Panc1 (cell line): ENCODE measurements at regions not wholly inside any gene's neighbourhood (a gene's known extent, or its start where the extent isn't known, plus 50 kb on each side); places are given as distances from the start of the nearest gene placed in this dataset.
"Not testable (repeated sequence)": the region's sequence is repeated elsewhere in the genome, so short reads cannot be mapped to it uniquely, and the experiment has no call there.

Experiments
- ATAC-seq: fragments of 200-7000 bp; cut with Tn5 transposase; 2 replicates; pipeline ENCODE4 v1.9.1; 2020; ENCODE audit warnings: mild to moderate bottlenecking, moderate library complexity
- BruUV-seq: library from RNA; stranded (reverse); fragments of 400-500 nt; replicated peaks from 2 replicates; lab custom pipeline; 2021; lab: Mats Ljungman, UMichigan
- CTCF ChIA-PET: fragments of 300-600 bp; sonication (Branson Sonifier 250); formaldehyde crosslinking; loops from one replicate; lab custom pipeline; 2022; ENCODE audit warnings: antibody characterized with exemption; lab: Charles Lee
- POLR2A ChIA-PET: fragments of 300-600 bp; sonication (Branson Sonifier 250); formaldehyde crosslinking; loops from one replicate; lab custom pipeline; 2022; ENCODE audit warnings: antibody characterized with exemption; lab: Charles Lee
- DNase-seq: peaks from one replicate; pipeline ENCODE4 v3.0.0-alpha.2; 2010; ENCODE audit warnings: low read depth, low spot score
- H3K27ac ChIP-seq: 2 replicates; pipeline ENCODE4 v1.5.1; 2011; ENCODE audit warnings: mild to moderate bottlenecking, low read length, inconsistent platforms
- H3K27me3 ChIP-seq: fragments of 200-500 bp; sonication (Bioruptor generic); 2 replicates; pipeline ENCODE4 v1.6.0; 2014; ENCODE audit warnings: low read length, inconsistent platforms; ENCODE audit not compliant: control insufficient read depth, insufficient read depth
- H3K36me3 ChIP-seq: fragments of 200-500 bp; sonication (Bioruptor generic); 2 replicates; pipeline ENCODE4 v1.5.1; 2014; ENCODE audit warnings: inconsistent platforms, mild to moderate bottlenecking, low read length, moderate library complexity; ENCODE audit not compliant: control insufficient read depth, insufficient read depth
- H3K4me1 ChIP-seq: 2 replicates; pipeline ENCODE4 v1.5.1; 2011; ENCODE audit warnings: inconsistent platforms, mild to moderate bottlenecking, low read length, moderate library complexity; ENCODE audit not compliant: control insufficient read depth, insufficient read depth
- H3K4me3 ChIP-seq, 2 experiments: 2 replicates each; pipeline ENCODE4 v1.5.1; 2011 to 2012; ENCODE audit warnings: low read depth in 2 of 2, low read length in 2 of 2, mild to moderate bottlenecking in 2 of 2, inconsistent platforms in 1 of 2, moderate library complexity in 1 of 2
- H3K9me3 ChIP-seq: fragments of 200-500 bp; sonication (Bioruptor generic); 2 replicates; pipeline ENCODE4 v1.5.1; 2014; ENCODE audit warnings: low read depth, mild to moderate bottlenecking, inconsistent platforms, low read length, moderate library complexity; ENCODE audit not compliant: control insufficient read depth, insufficient read depth
- CTCF ChIP-seq: fragments of 450-650 bp; IDR thresholded peaks from 2 replicates; pipeline ENCODE4 v1.5.1; 2017; ENCODE audit warnings: mild to moderate bottlenecking
- POLR2AphosphoS5 ChIP-seq: IDR thresholded peaks from 2 replicates; pipeline ENCODE4 v1.6.1; 2012; ENCODE audit warnings: mild to moderate bottlenecking, low read depth, low read length, moderate library complexity
- REST ChIP-seq, 2 experiments: IDR thresholded peaks; 2 replicates each; pipeline ENCODE4 v1.6.1; 2011 to 2012; ENCODE audit warnings: low read depth in 2 of 2, control low read depth in 1 of 2, low read length in 1 of 2, mild to moderate bottlenecking in 1 of 2, moderate library complexity in 1 of 2; ENCODE audit not compliant: insufficient read depth in 1 of 2
- SIN3A ChIP-seq: IDR thresholded peaks from 2 replicates; pipeline ENCODE4 v1.6.1; 2012; ENCODE audit warnings: low read depth, mild to moderate bottlenecking, low read length, moderate library complexity, borderline replicate concordance; ENCODE audit not compliant: insufficient read depth
- TCF7L2 ChIP-seq: IDR thresholded peaks from 2 replicates; pipeline ENCODE4 v1.6.1; 2011; ENCODE audit warnings: mild to moderate bottlenecking, low read depth, low read length, inconsistent platforms
- in situ Hi-C: cut with HindIII; loops from 2 replicates; pipeline ENCODE4 v1.10.0; 2016; ENCODE audit warnings: low sequenced_read_pairs, low pct_unique_long_range_greater_than_20kb
- intact Hi-C: fragments of 100-400 bp; cut with micrococcal nuclease; formaldehyde crosslinking; loops from one replicate; pipeline ENCODE4 v1.10.0; 2022; ENCODE audit not compliant: unreplicated experiment

GRCh38 chr4:86472377-86473019, 112.6 kb upstream of the MAPK10 start:
- no peaks in the 10 kb centered on the region for H3K4me1 ChIP-seq
- no peak for TF ChIP-seq TCF7L2
- in situ Hi-C loops (no loop called here), intact Hi-C loops (no loop called here)
- no TSS peak for BruUV-seq
- no peak overlapping the region for H3K27ac ChIP-seq
- ChIA-PET POLR2A (no interaction called here), CTCF (no interaction called here)
- no peak overlapping the region for H3K4me3 ChIP-seq
- no peaks in the 10 kb centered on the region for H3K36me3 ChIP-seq
- ATAC-seq: no peak
- DNase-seq: no peak
- H3K9me3 ChIP-seq: no peaks in the 10 kb centered on the region
- H3K27me3 ChIP-seq: no peaks in the 10 kb centered on the region

- H3K4me3 ChIP-seq, ATAC-seq, intact Hi-C loops, CTCF ChIA-PET, H3K9me3 ChIP-seq, POLR2A ChIA-PET, H3K27ac ChIP-seq, DNase-seq, H3K36me3 ChIP-seq, H3K4me1 ChIP-seq, in situ Hi-C loops, H3K27me3 ChIP-seq, BruUV-seq: not testable (repeated sequence)
Measured at GRCh38 chr4:86478151-86478550, 116.0 kb upstream of the PTPN13 start.

GRCh38 chr4:86481440-86481839, 112.7 kb upstream of the PTPN13 start:
- in situ Hi-C loops: no loop called here
- intact Hi-C loops: no loop called here
- TF ChIP-seq SIN3A: no peak
- TF ChIP-seq TCF7L2: no peak
- TF ChIP-seq REST (IDR thresholded peaks at IDR 0.05; ENCODE audit: insufficient read depth in 1 of 2, low read depth in 2 of 2, low read length in 1 of 2): no peak
- no peak for TF ChIP-seq POLR2AphosphoS5
- no peak for TF ChIP-seq CTCF
- H3K36me3 ChIP-seq: no peaks in the 10 kb centered on the region
- no TSS peak for BruUV-seq
- ChIA-PET CTCF (no interaction called here), POLR2A (no interaction called here)
- H3K4me3 ChIP-seq: no peak overlapping the region
- H3K27me3 ChIP-seq: no peaks in the 10 kb centered on the region
- DNase-seq (no peak), ATAC-seq (no peak)
- H3K4me1 ChIP-seq: no peaks in the 10 kb centered on the region
- no peak overlapping the region for H3K27ac ChIP-seq
- H3K9me3 ChIP-seq: no peaks in the 10 kb centered on the region
